ENCODE measurements at regions not wholly inside any gene's neighbourhood (a gene's known extent, or its start where the extent isn't known, plus 50 kb on each side); places are given as distances from the start of the nearest gene placed in this dataset.

- DNase-seq (ENCODE audit: extremely low read depth in 1 of 4, low spot score in 3 of 4): peak; percentile 49 to 68 (median 50)
- Histone ChIP-seq H3K9ac (ENCODE audit: insufficient read depth in 1 of 2, low read depth in 2 of 2, low read length in 2 of 2) (no peak overlapping the region), H3K36me3 (ENCODE audit: control insufficient read depth, insufficient read depth, low read length) (no peaks in the 10 kb centered on the region), H3K4me3 (no peak overlapping the region), H3K27ac (ENCODE audit: extremely low read depth, low read depth, low read length) (no peak overlapping the region), H3K27me3 (ENCODE audit: control insufficient read depth in 2 of 2, insufficient read depth in 2 of 2, low read length in 2 of 2) (peaks cover 3 to 16% of the 10 kb centered on the region in 2 experiments; a peak in 3 of 5 replicates), H3K9me3 (replicated peaks; ENCODE audit: control insufficient read depth, insufficient read depth, low read depth, low read length) (no peaks in the 10 kb centered on the region), H2AFZ (ENCODE audit: low read depth, low read length) (no peak overlapping the region), H3K9me1 (ENCODE audit: control insufficient read depth, insufficient read depth, low read length) (no peaks in the 10 kb centered on the region), H3K79me2 (ENCODE audit: control insufficient read depth, insufficient read depth, low read length) (no peaks in the 10 kb centered on the region), H3K4me2 (ENCODE audit: insufficient read depth, low read length) (no peak overlapping the region), H4K20me1 (replicated peaks; ENCODE audit: control insufficient read depth, insufficient read depth, low read length) (no peaks in the 10 kb centered on the region), H3K4me1 (replicated peaks in 1 of 2; ENCODE audit: control insufficient read depth in 2 of 2, insufficient read depth in 2 of 2, low read length in 2 of 2) (no peaks in the 10 kb centered on the region)
- POLR2A ChIA-PET: no interaction called here
- peak; percentile 81 for ATAC-seq
- in situ Hi-C loops (cut with MboI) (loop anchor here (25.0 kb wide), 1 partner anchor 734 kb away; the partner anchor contains the start of gene SFMBT2), intact Hi-C loops (cut with micrococcal nuclease) (no loop called here)
- no TSS peak for BruUV-seq (replicated peaks)
- 2% methylated on average over 9 of the region's 9 CpGs for WGBS (ENCODE audit: insufficient coverage, low coverage, missing lambda C conversion rate)
- FAIRE-seq: peak; percentile 86
- CTCF ChIA-PET (ENCODE audit: low intra/inter-chr PET ratio): interaction anchor here (0.6 to 1.6 kb wide), 5 partner anchors 9 to 261 kb away, joined by 3 to 10 read pairs (median 4); no protein-coding TSS in a partner anchor
- no peak for TF ChIP-seq ELF4 (CRISPR knock-in tag; IDR thresholded peaks at IDR 0.05)
- TF ChIP-seq POLR2G (IDR thresholded peaks at IDR 0.05; ENCODE audit: low read depth, low read length): no peak
- TF ChIP-seq TFAP4 (CRISPR knock-in tag; IDR thresholded peaks at IDR 0.05; ENCODE audit: borderline replicate concordance): no peak
- TF ChIP-seq GATA2 (CRISPR knock-in tag; IDR thresholded peaks at IDR 0.05): 0 out of 2 replicates have a peak, but pooled peaks have one; percentile 19
- TF ChIP-seq TAF1 (IDR thresholded peaks at IDR 0.05; ENCODE audit: control insufficient read depth, extremely low read depth, insufficient read depth, low read length, severe bottlenecking): no peak
- no peak for TF ChIP-seq MEIS2 (IDR thresholded peaks at IDR 0.05; ENCODE audit: partially characterized antibody)
- TF ChIP-seq NR3C1 (CRISPR knock-in tag; IDR thresholded peaks at IDR 0.05): no peak
- TF ChIP-seq RBM22 (IDR thresholded peaks at IDR 0.05; ENCODE audit: low read depth, low read length, poor library complexity, severe bottlenecking): no peak
- no peak for TF ChIP-seq ZNF280B (CRISPR knock-in tag; IDR thresholded peaks at IDR 0.05)
- TF ChIP-seq STAG1 (CRISPR knock-in tag; IDR thresholded peaks at IDR 0.05; ENCODE audit: borderline replicate concordance): peak; percentile 68; the same call in 1 of the 2 replicates
- no peak for TF ChIP-seq NR2C1 (IDR thresholded peaks at IDR 0.05)
- no peak for TF ChIP-seq NR2C1 (tag; IDR thresholded peaks at IDR 0.05)
- TF ChIP-seq ZKSCAN8 (CRISPR knock-in tag; IDR thresholded peaks at IDR 0.05): no peak
- no peak for TF ChIP-seq HDAC3 (IDR thresholded peaks at IDR 0.05; ENCODE audit: borderline replicate concordance, partially characterized antibody)
- TF ChIP-seq KDM4B (IDR thresholded peaks at IDR 0.05; ENCODE audit: borderline replicate concordance in 2 of 2, low read depth in 1 of 2): no peak
- no peak for TF ChIP-seq FOXJ3 (CRISPR knock-in tag; IDR thresholded peaks at IDR 0.05)
- TF ChIP-seq DIDO1 (tag; IDR thresholded peaks at IDR 0.05; ENCODE audit: low read depth): no peak
- no peak for TF ChIP-seq ZNF655 (CRISPR knock-in tag; IDR thresholded peaks at IDR 0.05)
Observed at GRCh38 chr10:6678211-6678803, 98.2 kb upstream of the PRKCQ start.
